Panc1 (cell line): ENCODE measurements at regions not wholly inside any gene's neighbourhood (a gene's known extent, or its start where the extent isn't known, plus 50 kb on each side); places are given as distances from the start of the nearest gene placed in this dataset.

ENCODE experiments used
- ATAC-seq: fragments of 200-7000 bp; cut with Tn5 transposase; 2 replicates; pipeline ENCODE4 v1.9.1; 2020; ENCODE audit warnings: mild to moderate bottlenecking, moderate library complexity
- BruUV-seq: library from RNA; stranded (reverse); fragments of 400-500 nt; replicated peaks from 2 replicates; lab custom pipeline; 2021; lab: Mats Ljungman, UMichigan
- CTCF ChIA-PET: fragments of 300-600 bp; sonication (Branson Sonifier 250); formaldehyde crosslinking; loops from one replicate; lab custom pipeline; 2022; ENCODE audit warnings: antibody characterized with exemption; lab: Charles Lee
- POLR2A ChIA-PET: fragments of 300-600 bp; sonication (Branson Sonifier 250); formaldehyde crosslinking; loops from one replicate; lab custom pipeline; 2022; ENCODE audit warnings: antibody characterized with exemption; lab: Charles Lee
- DNase-seq: peaks from one replicate; pipeline ENCODE4 v3.0.0-alpha.2; 2010; ENCODE audit warnings: low read depth, low spot score
- H3K27ac ChIP-seq: 2 replicates; pipeline ENCODE4 v1.5.1; 2011; ENCODE audit warnings: mild to moderate bottlenecking, low read length, inconsistent platforms
- H3K27me3 ChIP-seq: fragments of 200-500 bp; sonication (Bioruptor generic); 2 replicates; pipeline ENCODE4 v1.6.0; 2014; ENCODE audit warnings: low read length, inconsistent platforms; ENCODE audit not compliant: control insufficient read depth, insufficient read depth
- H3K36me3 ChIP-seq: fragments of 200-500 bp; sonication (Bioruptor generic); 2 replicates; pipeline ENCODE4 v1.5.1; 2014; ENCODE audit warnings: inconsistent platforms, mild to moderate bottlenecking, low read length, moderate library complexity; ENCODE audit not compliant: control insufficient read depth, insufficient read depth
- H3K4me1 ChIP-seq: 2 replicates; pipeline ENCODE4 v1.5.1; 2011; ENCODE audit warnings: inconsistent platforms, mild to moderate bottlenecking, low read length, moderate library complexity; ENCODE audit not compliant: control insufficient read depth, insufficient read depth
- H3K4me3 ChIP-seq, 2 experiments: 2 replicates each; pipeline ENCODE4 v1.5.1; 2011 to 2012; ENCODE audit warnings: low read depth in 2 of 2, low read length in 2 of 2, mild to moderate bottlenecking in 2 of 2, inconsistent platforms in 1 of 2, moderate library complexity in 1 of 2
- H3K9me3 ChIP-seq: fragments of 200-500 bp; sonication (Bioruptor generic); 2 replicates; pipeline ENCODE4 v1.5.1; 2014; ENCODE audit warnings: low read depth, mild to moderate bottlenecking, inconsistent platforms, low read length, moderate library complexity; ENCODE audit not compliant: control insufficient read depth, insufficient read depth
- CTCF ChIP-seq: fragments of 450-650 bp; IDR thresholded peaks from 2 replicates; pipeline ENCODE4 v1.5.1; 2017; ENCODE audit warnings: mild to moderate bottlenecking
- POLR2AphosphoS5 ChIP-seq: IDR thresholded peaks from 2 replicates; pipeline ENCODE4 v1.6.1; 2012; ENCODE audit warnings: mild to moderate bottlenecking, low read depth, low read length, moderate library complexity
- REST ChIP-seq, 2 experiments: IDR thresholded peaks; 2 replicates each; pipeline ENCODE4 v1.6.1; 2011 to 2012; ENCODE audit warnings: low read depth in 2 of 2, control low read depth in 1 of 2, low read length in 1 of 2, mild to moderate bottlenecking in 1 of 2, moderate library complexity in 1 of 2; ENCODE audit not compliant: insufficient read depth in 1 of 2
- SIN3A ChIP-seq: IDR thresholded peaks from 2 replicates; pipeline ENCODE4 v1.6.1; 2012; ENCODE audit warnings: low read depth, mild to moderate bottlenecking, low read length, moderate library complexity, borderline replicate concordance; ENCODE audit not compliant: insufficient read depth
- TCF7L2 ChIP-seq: IDR thresholded peaks from 2 replicates; pipeline ENCODE4 v1.6.1; 2011; ENCODE audit warnings: mild to moderate bottlenecking, low read depth, low read length, inconsistent platforms
- in situ Hi-C: cut with HindIII; loops from 2 replicates; pipeline ENCODE4 v1.10.0; 2016; ENCODE audit warnings: low sequenced_read_pairs, low pct_unique_long_range_greater_than_20kb
- intact Hi-C: fragments of 100-400 bp; cut with micrococcal nuclease; formaldehyde crosslinking; loops from one replicate; pipeline ENCODE4 v1.10.0; 2022; ENCODE audit not compliant: unreplicated experiment

GRCh38 chr7:113986216-113986615 is 67.4 kb upstream of the PPP1R3A start:
- in situ Hi-C loops (no loop called here), intact Hi-C loops (no loop called here)
- no peak for TF ChIP-seq TCF7L2
- no peak for TF ChIP-seq SIN3A
- TF ChIP-seq REST (IDR thresholded peaks at IDR 0.05; ENCODE audit: insufficient read depth in 1 of 2, low read depth in 2 of 2, low read length in 1 of 2), result no peak
- no peak for TF ChIP-seq POLR2AphosphoS5
- TF ChIP-seq CTCF, result no peak
- Histone ChIP-seq H3K9me3 (no peaks in the 10 kb centered on the region), H3K27ac (no peak overlapping the region), H3K4me1 (no peaks in the 10 kb centered on the region), H3K27me3 (no peaks in the 10 kb centered on the region), H3K36me3 (no peaks in the 10 kb centered on the region), H3K4me3 (no peak overlapping the region)
- ATAC-seq (no peak), DNase-seq (no peak)
- ChIA-PET POLR2A (no interaction called here), CTCF (no interaction called here)
- BruUV-seq, result no TSS peak

GRCh38 chr7:113976508-113976907 is 57.7 kb upstream of the PPP1R3A start:
- H3K27me3 ChIP-seq, result no peaks in the 10 kb centered on the region
- no peak for TF ChIP-seq CTCF
- TF ChIP-seq REST (IDR thresholded peaks at IDR 0.05; ENCODE audit: insufficient read depth in 1 of 2, low read depth in 2 of 2, low read length in 1 of 2), result no peak
- ChIA-PET POLR2A (no interaction called here), CTCF (no interaction called here)
- no peaks in the 10 kb centered on the region for H3K9me3 ChIP-seq
- H3K4me1 ChIP-seq, result no peaks in the 10 kb centered on the region
- ATAC-seq (no peak), DNase-seq (no peak)
- H3K27ac ChIP-seq, result no peak overlapping the region
- no TSS peak for BruUV-seq
- intact Hi-C loops, result no loop called here
- in situ Hi-C loops, result no loop called here
- H3K36me3 ChIP-seq, result no peaks in the 10 kb centered on the region
- H3K4me3 ChIP-seq, result no peak overlapping the region
